ENCODE measurements at regions not wholly inside any gene's neighbourhood (a gene's known extent, or its start where the extent isn't known, plus 50 kb on each side); places are given as distances from the start of the nearest gene placed in this dataset.

DNA sequence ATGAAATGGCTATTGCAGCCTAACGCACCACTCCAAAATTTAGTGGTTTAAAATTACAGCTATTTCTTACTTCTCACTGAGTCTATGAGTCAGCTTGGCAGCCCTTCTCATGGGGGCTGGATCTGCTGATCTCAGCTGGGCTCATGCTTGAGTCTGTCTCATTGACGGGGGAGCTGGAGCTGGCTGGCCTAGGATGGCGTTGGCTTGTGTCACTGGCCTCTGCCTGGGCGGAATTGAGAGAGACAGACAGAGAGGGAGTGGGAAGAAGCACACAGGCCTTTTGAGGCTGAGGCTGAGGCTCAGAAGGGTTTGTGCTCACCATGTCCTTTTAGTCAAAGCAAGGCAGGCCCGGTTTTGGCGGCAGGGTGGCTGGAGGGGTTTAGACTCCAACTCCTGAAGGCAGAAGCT, 412.1 kb upstream of the MYT1L start:
- H2AFZ ChIP-seq (ENCODE audit: low read length), result no peak overlapping the region
- TF ChIP-seq, protein P1, sequence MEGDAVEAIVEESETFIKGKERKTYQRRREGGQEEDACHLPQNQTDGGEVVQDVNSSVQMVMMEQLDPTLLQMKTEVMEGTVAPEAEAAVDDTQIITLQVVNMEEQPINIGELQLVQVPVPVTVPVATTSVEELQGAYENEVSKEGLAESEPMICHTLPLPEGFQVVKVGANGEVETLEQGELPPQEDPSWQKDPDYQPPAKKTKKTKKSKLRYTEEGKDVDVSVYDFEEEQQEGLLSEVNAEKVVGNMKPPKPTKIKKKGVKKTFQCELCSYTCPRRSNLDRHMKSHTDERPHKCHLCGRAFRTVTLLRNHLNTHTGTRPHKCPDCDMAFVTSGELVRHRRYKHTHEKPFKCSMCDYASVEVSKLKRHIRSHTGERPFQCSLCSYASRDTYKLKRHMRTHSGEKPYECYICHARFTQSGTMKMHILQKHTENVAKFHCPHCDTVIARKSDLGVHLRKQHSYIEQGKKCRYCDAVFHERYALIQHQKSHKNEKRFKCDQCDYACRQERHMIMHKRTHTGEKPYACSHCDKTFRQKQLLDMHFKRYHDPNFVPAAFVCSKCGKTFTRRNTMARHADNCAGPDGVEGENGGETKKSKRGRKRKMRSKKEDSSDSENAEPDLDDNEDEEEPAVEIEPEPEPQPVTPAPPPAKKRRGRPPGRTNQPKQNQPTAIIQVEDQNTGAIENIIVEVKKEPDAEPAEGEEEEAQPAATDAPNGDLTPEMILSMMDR (conservative IDR thresholded peaks at IDR 0.05; ENCODE audit: low read length), result no peak
- TF ChIP-seq EZH2phosphoT487 (IDR thresholded peaks at IDR 0.05; ENCODE audit: borderline replicate concordance, low read depth, low read length), result no peak
- H3K4me1 ChIP-seq (ENCODE audit: insufficient read depth, low read length, poor library complexity, severe bottlenecking), result no peaks in the 10 kb centered on the region
- BruUV-seq (replicated peaks), result no TSS peak
- H4K20me1 ChIP-seq (ENCODE audit: insufficient read depth, low read length), result no peaks in the 10 kb centered on the region
- H3K9me2 ChIP-seq (ENCODE audit: insufficient read depth, low read length), result no peaks in the 10 kb centered on the region
- no peaks in the 10 kb centered on the region for H3K79me2 ChIP-seq (ENCODE audit: insufficient read depth, low read depth, low read length)
- H3K36me3 ChIP-seq (ENCODE audit: insufficient read depth, low read length), result no peaks in the 10 kb centered on the region
- no peak overlapping the region for H3K27ac ChIP-seq (ENCODE audit: low read depth, low read length, poor library complexity, severe bottlenecking)
- H3K9me3 ChIP-seq (ENCODE audit: low read length), result no peaks in the 10 kb centered on the region
- intact Hi-C loops (cut with micrococcal nuclease; ENCODE audit: unreplicated experiment), result no loop called here
- H3K4me3 ChIP-seq (ENCODE audit: low read depth, low read length, poor library complexity, severe bottlenecking), result no peak overlapping the region
- no peak for DNase-seq (ENCODE audit: low spot score)
- H3K4me2 ChIP-seq (ENCODE audit: low read length), result no peak overlapping the region
- ChIA-PET POLR2A (interaction anchor here (0.6 kb wide), 1 partner anchor 70 kb away, joined by 3 read pairs; no protein-coding TSS in a partner anchor), CTCF (ENCODE audit: unreplicated experiment) (no interaction called here)

DNA sequence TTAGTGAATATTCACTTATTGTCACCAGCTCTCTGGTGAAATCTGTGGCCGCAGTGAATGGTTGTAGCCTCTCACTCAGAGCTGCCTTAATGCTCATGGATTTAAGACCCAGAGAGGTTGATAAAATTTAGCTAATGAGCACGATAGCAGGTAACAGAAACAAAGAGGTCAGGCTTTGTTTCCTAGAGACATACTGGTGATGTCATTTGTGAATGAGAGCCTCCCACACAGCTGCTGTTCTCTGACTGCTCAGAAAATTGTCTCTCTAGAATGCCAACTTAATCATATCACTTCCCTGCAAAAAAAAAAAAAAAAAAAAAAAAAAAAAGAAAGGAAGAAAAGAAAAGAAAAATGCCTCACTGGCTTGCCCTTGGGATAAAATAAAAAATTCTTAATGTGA, 411.7 kb upstream of the MYT1L start:
- POLR2A ChIA-PET, result interaction anchor here (0.6 kb wide), 2 partner anchors 71 to 842 kb away, joined by 3 read pairs; no protein-coding TSS in a partner anchor
- intact Hi-C loops (cut with micrococcal nuclease; ENCODE audit: unreplicated experiment), result no loop called here
- no TSS peak for BruUV-seq (replicated peaks)

DNA sequence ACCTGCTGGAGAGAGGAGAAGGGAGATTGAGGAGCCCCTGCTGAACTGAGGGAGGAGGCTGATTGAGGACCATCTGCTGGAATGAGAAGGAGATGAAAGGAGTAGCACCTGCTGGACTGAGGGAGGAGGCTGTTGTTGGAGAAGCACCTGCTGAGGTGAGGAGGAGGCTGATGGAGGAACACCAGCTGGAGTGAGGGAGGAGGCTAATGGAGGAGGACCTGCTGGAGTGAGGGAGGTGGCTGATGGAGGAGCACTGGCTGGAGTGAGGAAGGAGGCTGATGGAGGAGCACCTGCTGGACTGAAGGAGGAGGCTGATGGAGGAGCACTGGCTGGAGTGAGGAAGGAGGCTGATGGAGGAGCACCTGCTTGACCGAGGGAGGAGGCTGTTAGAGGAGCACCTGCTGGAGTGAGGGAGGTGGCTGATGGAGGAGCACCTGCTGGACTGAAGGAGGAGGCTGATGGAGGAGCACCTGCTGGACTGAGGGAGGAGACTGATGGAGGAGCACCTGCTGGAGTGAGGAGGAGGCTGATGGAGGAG, 409.2 kb upstream of the MYT1L start:
- no peaks in the 10 kb centered on the region for H4K20me1 ChIP-seq (ENCODE audit: insufficient read depth, low read length)
- intact Hi-C loops (cut with micrococcal nuclease; ENCODE audit: unreplicated experiment), result no loop called here

More for the DNA sequence above, 411.7 kb upstream of the MYT1L start:
- Histone ChIP-seq H3K27ac (ENCODE audit: low read depth, low read length, poor library complexity, severe bottlenecking) (no peak overlapping the region), H2AFZ (ENCODE audit: low read length) (no peak overlapping the region), H3K9me3 (ENCODE audit: low read length) (no peaks in the 10 kb centered on the region), H3K4me3 (ENCODE audit: low read depth, low read length, poor library complexity, severe bottlenecking) (no peak overlapping the region), H3K9me2 (ENCODE audit: insufficient read depth, low read length) (no peaks in the 10 kb centered on the region), H3K4me2 (ENCODE audit: low read length) (no peak overlapping the region), H4K20me1 (ENCODE audit: insufficient read depth, low read length) (no peaks in the 10 kb centered on the region), H3K4me1 (ENCODE audit: insufficient read depth, low read length, poor library complexity, severe bottlenecking) (no peaks in the 10 kb centered on the region), H3K36me3 (ENCODE audit: insufficient read depth, low read length) (no peaks in the 10 kb centered on the region), H3K79me2 (ENCODE audit: insufficient read depth, low read depth, low read length) (no peaks in the 10 kb centered on the region)
- DNase-seq (ENCODE audit: low spot score), result no peak
- CTCF ChIA-PET (ENCODE audit: unreplicated experiment), result no interaction called here
- TF ChIP-seq, protein P1 (conservative IDR thresholded peaks at IDR 0.05; ENCODE audit: low read length), result no peak
- TF ChIP-seq EZH2phosphoT487 (IDR thresholded peaks at IDR 0.05; ENCODE audit: borderline replicate concordance, low read depth, low read length), result no peak

More for the DNA sequence above, 409.2 kb upstream of the MYT1L start:
- Histone ChIP-seq H3K9me2 (ENCODE audit: insufficient read depth, low read length) (no peaks in the 10 kb centered on the region), H3K27ac (ENCODE audit: low read depth, low read length, poor library complexity, severe bottlenecking) (no peak overlapping the region), H3K4me3 (ENCODE audit: low read depth, low read length, poor library complexity, severe bottlenecking) (no peak overlapping the region), H2AFZ (ENCODE audit: low read length) (no peak overlapping the region), H3K4me1 (ENCODE audit: insufficient read depth, low read length, poor library complexity, severe bottlenecking) (no peaks in the 10 kb centered on the region), H3K4me2 (ENCODE audit: low read length) (no peak overlapping the region), H3K36me3 (ENCODE audit: insufficient read depth, low read length) (no peaks in the 10 kb centered on the region), H3K79me2 (ENCODE audit: insufficient read depth, low read depth, low read length) (no peaks in the 10 kb centered on the region), H3K9me3 (ENCODE audit: low read length) (no peaks in the 10 kb centered on the region)
- CTCF ChIA-PET (ENCODE audit: unreplicated experiment), result no interaction called here
- BruUV-seq (replicated peaks), result no TSS peak
- no peak for TF ChIP-seq EZH2phosphoT487 (IDR thresholded peaks at IDR 0.05; ENCODE audit: borderline replicate concordance, low read depth, low read length)
- TF ChIP-seq, protein P1 (conservative IDR thresholded peaks at IDR 0.05; ENCODE audit: low read length), result no peak
- POLR2A ChIA-PET, result interaction anchor here (0.7 kb wide), 1 partner anchor 931 kb away, joined by 3 read pairs; no protein-coding TSS in a partner anchor
- no peak for DNase-seq (ENCODE audit: low spot score)
